Activated CD4-positive, alpha-beta memory T cell treated with anti-CD3 and anti-CD28 coated beads, Interleukin-2, amount 10 ng/mL, durations not matched to agents 7 days and 5 days (primary cell): ENCODE measurements at regions not wholly inside any gene's neighbourhood (a gene's known extent, or its start where the extent isn't known, plus 50 kb on each side); places are given as distances from the start of the nearest gene placed in this dataset.
"Not testable (repeated sequence)": the region's sequence is repeated elsewhere in the genome, so short reads cannot be mapped to it uniquely, and the experiment has no call there.

Source experiments
- CTCF ChIA-PET: fragments of 350-600 bp; sonication (Branson Sonifier 250); formaldehyde crosslinking; loops from one replicate; lab custom pipeline; 2021; ENCODE audit warnings: antibody characterized with exemption, inconsistent platforms; lab: Charles Lee
- POLR2A ChIA-PET: fragments of 350-600 bp; sonication (Branson Sonifier 250); formaldehyde crosslinking; loops from one replicate; lab custom pipeline; 2021; ENCODE audit warnings: antibody characterized with exemption; lab: Charles Lee
- DNase-seq: peaks from one replicate; pipeline ENCODE4 v3.0.0-alpha.2; 2020
- H3K27ac Mint-ChIP-seq: one replicate; pipeline ENCODE4 v1.8.0; 2021; ENCODE audit warnings: mild to moderate bottlenecking, mixed read lengths
- H3K27me3 Mint-ChIP-seq: one replicate; pipeline ENCODE4 v1.8.0; 2021; ENCODE audit warnings: mixed read lengths
- H3K36me3 Mint-ChIP-seq: one replicate; pipeline ENCODE4 v1.8.0; 2021; ENCODE audit warnings: low read depth, mixed read lengths
- H3K4me1 Mint-ChIP-seq: one replicate; pipeline ENCODE4 v1.8.0; 2021; ENCODE audit warnings: mixed read lengths
- H3K4me3 Mint-ChIP-seq: one replicate; pipeline ENCODE4 v1.8.0; 2021; ENCODE audit warnings: mild to moderate bottlenecking, mixed read lengths
- H3K9me3 Mint-ChIP-seq: one replicate; pipeline ENCODE4 v1.8.0; 2021; ENCODE audit warnings: mixed read lengths

DNA sequence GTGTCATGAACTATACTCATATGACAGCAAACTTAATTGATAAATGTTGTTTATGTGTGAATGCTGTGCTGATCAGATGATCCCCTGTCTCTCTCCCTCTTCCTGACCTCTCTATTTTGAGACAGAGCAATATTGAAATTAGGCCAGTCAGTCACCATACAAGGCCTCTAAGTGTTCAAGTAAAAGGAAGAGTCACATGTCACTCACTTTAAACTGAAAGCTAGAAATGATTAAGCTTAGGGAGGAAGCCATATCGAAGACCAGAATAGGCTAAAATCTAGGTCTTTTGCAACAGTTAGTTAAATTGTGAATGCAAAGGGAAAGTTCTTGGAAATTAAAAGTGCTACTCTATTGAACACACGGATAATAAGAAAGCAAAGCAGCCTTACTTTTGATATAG is 498.6 kb downstream of the ZPLD1 start:
- H3K4me3 Mint-ChIP-seq: no peak overlapping the region
- H3K36me3 Mint-ChIP-seq: no peaks in the 10 kb centered on the region
- DNase-seq: no peak
- no peaks in the 10 kb centered on the region for H3K4me1 Mint-ChIP-seq
- ChIA-PET POLR2A (no interaction called here), CTCF (no interaction called here)
- no peak overlapping the region for H3K27ac Mint-ChIP-seq
- no peaks in the 10 kb centered on the region for H3K27me3 Mint-ChIP-seq
- no peaks in the 10 kb centered on the region for H3K9me3 Mint-ChIP-seq

DNA sequence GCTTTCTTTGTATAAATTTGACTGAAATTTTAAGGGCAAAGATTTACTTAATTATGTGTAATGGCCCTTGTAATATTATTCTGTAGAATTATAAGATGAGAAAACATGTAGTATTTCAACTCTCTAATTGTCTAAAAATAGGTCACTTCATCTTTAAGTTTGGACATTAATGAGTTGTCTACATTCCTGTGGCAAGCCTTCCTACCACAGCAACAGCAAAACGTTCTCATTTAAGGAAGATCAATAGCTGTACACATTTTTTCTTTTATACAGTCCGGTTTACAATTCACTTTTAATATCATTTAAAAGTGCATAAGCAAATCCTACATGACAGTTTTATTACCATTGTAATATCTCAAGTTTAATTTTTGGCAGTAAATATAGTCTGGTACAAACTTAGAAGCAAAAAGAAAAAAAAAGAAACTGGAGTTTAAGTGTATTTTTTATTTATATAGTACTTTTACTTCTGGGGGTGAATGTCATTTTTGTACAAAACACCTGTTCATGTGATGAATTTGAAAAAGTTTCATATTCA is 501.8 kb downstream of the ZPLD1 start:
- POLR2A ChIA-PET: no interaction called here
- Mint-ChIP-seq H3K4me3 (no peak overlapping the region), H3K27ac (no peak overlapping the region), H3K27me3 (no peaks in the 10 kb centered on the region), H3K9me3 (no peaks in the 10 kb centered on the region), H3K36me3 (no peaks in the 10 kb centered on the region), H3K4me1 (no peaks in the 10 kb centered on the region)
- DNase-seq: no peak
- CTCF ChIA-PET: no interaction called here

DNA sequence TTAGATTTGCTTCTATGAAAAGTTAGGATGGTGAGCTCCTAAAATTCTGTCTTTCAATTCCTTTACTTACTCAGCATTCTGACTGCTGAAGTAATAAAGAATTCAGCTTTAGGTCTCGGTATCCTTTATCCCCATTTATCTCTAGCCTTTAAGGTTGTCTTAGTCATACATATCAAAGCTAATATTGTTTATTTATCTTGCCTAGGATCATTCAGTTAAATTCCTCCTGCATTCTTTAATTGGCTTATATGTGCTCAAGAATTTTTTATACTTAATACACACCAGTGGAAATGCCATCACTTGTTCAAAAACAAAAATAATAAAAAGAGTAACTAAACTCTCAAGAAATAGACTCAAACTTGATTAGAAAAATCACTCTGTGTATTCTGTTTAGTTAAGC is 507.0 kb downstream of the ZPLD1 start:
- Mint-ChIP-seq H3K4me3 (no peak overlapping the region), H3K27me3 (no peaks in the 10 kb centered on the region), H3K36me3 (no peaks in the 10 kb centered on the region), H3K4me1 (no peaks in the 10 kb centered on the region), H3K9me3 (no peaks in the 10 kb centered on the region), H3K27ac (no peak overlapping the region)
- ChIA-PET CTCF (no interaction called here), POLR2A (no interaction called here)
- DNase-seq: no peak

DNA sequence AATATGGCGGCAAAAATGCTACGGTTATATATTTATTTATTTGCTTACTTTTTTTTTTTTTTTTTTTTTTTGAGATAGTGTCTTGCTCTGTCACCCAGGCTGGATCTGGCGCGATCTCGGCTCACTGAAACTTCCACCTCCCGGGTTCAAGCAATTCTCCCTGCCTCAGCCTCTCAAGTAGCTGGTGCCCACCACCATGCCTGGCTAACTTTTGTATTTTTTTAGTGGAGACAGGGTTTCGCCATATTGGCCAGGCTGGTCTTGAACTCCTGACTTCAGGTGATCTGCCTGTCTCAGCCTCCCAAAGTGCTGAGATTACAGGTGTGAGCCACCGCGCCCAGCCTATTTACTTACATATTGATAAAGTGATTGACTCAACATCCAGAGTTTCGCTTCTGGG is 511.6 kb downstream of the ZPLD1 start:
- POLR2A ChIA-PET, H3K27ac Mint-ChIP-seq: not testable (repeated sequence)

DNA sequence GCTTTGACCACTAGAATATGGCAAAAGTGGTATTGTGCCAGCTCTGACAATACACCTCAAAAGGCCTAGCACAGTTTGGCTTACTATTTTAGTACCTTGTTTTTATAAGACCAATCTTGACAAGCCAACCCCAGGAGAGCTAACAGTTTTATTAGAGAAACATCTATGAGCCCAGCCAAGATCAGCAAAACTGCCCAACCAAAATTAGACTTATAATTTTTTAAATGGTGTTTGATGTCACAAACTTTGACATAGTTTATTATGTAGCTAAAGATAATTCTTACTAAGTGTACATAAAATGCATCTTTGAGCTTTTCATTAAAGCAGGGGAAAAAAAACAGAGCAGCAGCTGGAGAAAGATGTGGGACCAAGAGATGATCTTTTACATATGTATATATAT is 537.5 kb downstream of the ZPLD1 start:
- DNase-seq: no peak
- Mint-ChIP-seq H3K9me3 (no peaks in the 10 kb centered on the region), H3K36me3 (no peaks in the 10 kb centered on the region), H3K27ac (no peak overlapping the region), H3K4me3 (no peak overlapping the region), H3K27me3 (no peaks in the 10 kb centered on the region), H3K4me1 (no peaks in the 10 kb centered on the region)
- POLR2A ChIA-PET: no interaction called here
- CTCF ChIA-PET: no interaction called here

More for the DNA sequence above, 511.6 kb downstream of the ZPLD1 start:
- not testable (repeated sequence) for H3K4me3 Mint-ChIP-seq, H3K36me3 Mint-ChIP-seq, H3K27me3 Mint-ChIP-seq, H3K4me1 Mint-ChIP-seq, H3K9me3 Mint-ChIP-seq, DNase-seq
- CTCF ChIA-PET: interaction anchor here (0.7 kb wide), 1 partner anchor 210 kb away, joined by 4 read pairs; no protein-coding TSS in a partner anchor

DNA sequence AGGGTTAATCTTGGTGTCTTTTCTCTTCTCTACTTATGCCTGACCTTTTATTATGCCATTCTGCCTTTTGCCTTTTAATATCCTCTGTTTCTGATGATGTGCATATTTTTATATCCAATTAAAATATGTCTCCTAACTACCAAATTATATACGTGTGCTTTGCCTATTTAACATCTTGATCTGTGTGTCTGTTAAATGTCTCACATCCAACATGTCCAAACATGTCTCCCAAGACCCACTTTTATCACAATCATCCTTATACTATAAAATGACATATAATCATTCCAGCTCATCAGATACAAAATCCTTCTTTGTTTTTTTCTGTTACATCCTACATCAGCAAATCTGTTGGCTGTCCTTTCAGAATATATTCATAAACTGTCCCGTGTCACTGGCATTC is 539.5 kb downstream of the ZPLD1 start:
- H3K4me1 Mint-ChIP-seq: no peaks in the 10 kb centered on the region
- no peaks in the 10 kb centered on the region for H3K9me3 Mint-ChIP-seq
- POLR2A ChIA-PET: no interaction called here
- H3K27me3 Mint-ChIP-seq: no peaks in the 10 kb centered on the region
- H3K36me3 Mint-ChIP-seq: no peaks in the 10 kb centered on the region
- H3K27ac Mint-ChIP-seq: no peak overlapping the region
- CTCF ChIA-PET: no interaction called here
- H3K4me3 Mint-ChIP-seq: no peak overlapping the region
- no peak for DNase-seq

DNA sequence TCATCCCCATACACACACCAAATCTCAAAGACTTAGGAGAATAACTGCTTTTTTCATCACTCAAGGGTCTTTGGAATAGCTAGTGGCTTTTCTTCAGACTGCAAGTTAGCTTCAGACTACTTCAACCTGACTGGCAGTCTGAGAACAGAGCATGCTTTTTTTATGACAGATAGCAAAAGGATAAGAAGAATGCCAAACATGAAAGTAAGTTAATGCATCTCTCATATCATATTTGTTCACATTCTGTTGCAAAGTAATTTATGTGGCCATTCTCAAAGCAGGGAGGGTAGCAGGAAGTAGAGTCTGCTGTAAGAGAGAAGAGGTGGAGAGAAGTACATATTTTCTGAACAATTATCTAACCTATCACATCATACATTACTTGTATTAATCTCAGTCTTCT is 544.4 kb downstream of the ZPLD1 start:
- ChIA-PET POLR2A (no interaction called here), CTCF (no interaction called here)
- Mint-ChIP-seq H3K4me3 (no peak overlapping the region), H3K9me3 (no peaks in the 10 kb centered on the region), H3K36me3 (no peaks in the 10 kb centered on the region), H3K4me1 (no peaks in the 10 kb centered on the region), H3K27ac (no peak overlapping the region), H3K27me3 (no peaks in the 10 kb centered on the region)
- DNase-seq: no peak

DNA sequence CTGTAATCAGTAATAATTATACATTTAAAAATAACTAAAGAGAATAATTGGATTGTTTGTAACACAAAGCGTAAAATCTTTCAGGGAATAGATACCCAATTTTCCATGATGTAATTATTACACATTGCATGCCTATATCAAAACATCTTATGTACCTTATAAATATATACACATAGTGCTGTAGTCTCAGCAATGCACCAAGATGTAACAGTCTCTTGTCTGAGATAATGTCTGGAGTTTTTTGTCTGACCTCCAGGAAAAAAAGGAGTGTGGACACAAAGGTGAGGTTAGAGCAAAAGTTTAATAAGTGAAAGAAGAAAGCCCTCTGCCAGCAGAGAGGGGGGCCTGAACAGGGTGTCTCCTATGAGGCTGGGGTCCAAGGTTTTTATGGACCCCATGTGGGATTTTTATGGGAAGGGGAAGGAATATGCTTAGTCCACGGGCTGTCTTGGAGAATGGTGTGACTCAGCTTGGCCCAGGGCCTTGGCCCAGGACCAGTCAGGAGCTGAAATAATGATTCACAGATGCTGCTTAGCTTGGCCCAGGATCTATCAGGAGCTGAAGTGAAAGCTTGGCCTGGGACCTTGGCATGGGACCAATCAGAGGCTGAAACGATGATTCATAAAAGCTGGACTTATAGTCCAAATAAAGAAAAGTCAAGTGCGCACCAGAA is 545.0 kb downstream of the ZPLD1 start:
- H3K27me3 Mint-ChIP-seq: no peaks in the 10 kb centered on the region
- POLR2A ChIA-PET: no interaction called here
- H3K36me3 Mint-ChIP-seq: no peaks in the 10 kb centered on the region
- H3K9me3 Mint-ChIP-seq: no peaks in the 10 kb centered on the region
- H3K27ac Mint-ChIP-seq: no peak overlapping the region
- DNase-seq: no peak
- H3K4me1 Mint-ChIP-seq: no peaks in the 10 kb centered on the region
- CTCF ChIA-PET: no interaction called here
- H3K4me3 Mint-ChIP-seq: no peak overlapping the region

DNA sequence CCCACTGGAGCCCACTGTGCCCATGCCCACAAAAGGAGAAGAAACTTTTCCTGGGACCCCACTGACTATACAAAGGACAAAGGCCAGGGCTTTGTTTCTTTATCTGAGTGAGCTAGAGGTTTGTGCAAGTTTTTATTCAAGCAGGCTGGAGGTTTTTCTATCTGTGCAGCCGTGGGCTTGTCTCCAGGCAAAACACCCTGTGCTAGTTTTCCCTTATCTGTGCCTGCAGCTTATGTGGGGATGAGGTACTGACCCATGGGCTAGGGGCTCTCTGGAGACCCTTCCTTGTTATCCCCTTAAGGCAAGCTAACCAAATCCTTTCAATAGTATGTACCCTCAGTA is 545.5 kb downstream of the ZPLD1 start:
- no peak overlapping the region for H3K4me3 Mint-ChIP-seq
- CTCF ChIA-PET: no interaction called here

DNA sequence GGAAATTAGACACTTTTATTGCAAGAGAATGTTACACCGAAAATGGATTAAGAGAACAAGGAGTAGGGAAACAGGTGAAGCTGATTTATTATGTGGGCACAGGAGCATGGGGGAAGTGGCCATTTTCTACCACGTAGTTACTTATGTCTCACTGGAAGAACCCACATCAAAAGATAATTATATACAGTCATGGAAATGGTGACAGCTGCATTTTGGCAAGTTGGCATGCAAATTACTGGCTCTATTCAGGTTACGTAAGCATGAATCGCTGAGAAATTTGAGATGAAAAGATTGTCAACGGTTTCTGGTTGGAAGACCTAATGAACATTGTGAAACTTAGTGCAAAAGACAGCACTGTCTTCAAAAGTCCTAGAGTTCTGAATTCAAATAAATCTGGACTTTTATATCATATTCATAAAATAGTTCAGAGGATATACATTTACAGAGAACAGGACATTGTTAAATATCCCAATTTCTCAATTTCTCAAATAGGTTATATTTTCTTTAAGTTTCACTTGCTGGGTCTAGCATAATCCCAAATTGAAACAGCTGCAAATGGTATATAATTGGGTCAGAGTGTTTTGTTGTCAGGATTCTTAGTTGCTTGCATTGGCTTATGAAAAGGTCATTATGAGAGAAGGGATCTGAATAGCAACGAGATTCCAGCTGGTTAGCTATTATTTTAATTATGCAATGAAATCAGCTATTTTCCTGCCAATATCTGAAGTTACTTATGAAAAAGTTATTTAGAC is 567.8 kb downstream of the ZPLD1 start:
- Mint-ChIP-seq H3K4me1 (no peaks in the 10 kb centered on the region), H3K9me3 (no peaks in the 10 kb centered on the region), H3K36me3 (no peaks in the 10 kb centered on the region), H3K27ac (no peak overlapping the region), H3K27me3 (no peaks in the 10 kb centered on the region), H3K4me3 (no peak overlapping the region)
- CTCF ChIA-PET: no interaction called here
- no peak for DNase-seq
- POLR2A ChIA-PET: no interaction called here

More for the DNA sequence above, 545.5 kb downstream of the ZPLD1 start:
- POLR2A ChIA-PET: no interaction called here
- H3K27me3 Mint-ChIP-seq: no peaks in the 10 kb centered on the region
- no peak overlapping the region for H3K27ac Mint-ChIP-seq
- no peak for DNase-seq
- H3K9me3 Mint-ChIP-seq: no peaks in the 10 kb centered on the region
- H3K36me3 Mint-ChIP-seq: no peaks in the 10 kb centered on the region
- no peaks in the 10 kb centered on the region for H3K4me1 Mint-ChIP-seq

DNA sequence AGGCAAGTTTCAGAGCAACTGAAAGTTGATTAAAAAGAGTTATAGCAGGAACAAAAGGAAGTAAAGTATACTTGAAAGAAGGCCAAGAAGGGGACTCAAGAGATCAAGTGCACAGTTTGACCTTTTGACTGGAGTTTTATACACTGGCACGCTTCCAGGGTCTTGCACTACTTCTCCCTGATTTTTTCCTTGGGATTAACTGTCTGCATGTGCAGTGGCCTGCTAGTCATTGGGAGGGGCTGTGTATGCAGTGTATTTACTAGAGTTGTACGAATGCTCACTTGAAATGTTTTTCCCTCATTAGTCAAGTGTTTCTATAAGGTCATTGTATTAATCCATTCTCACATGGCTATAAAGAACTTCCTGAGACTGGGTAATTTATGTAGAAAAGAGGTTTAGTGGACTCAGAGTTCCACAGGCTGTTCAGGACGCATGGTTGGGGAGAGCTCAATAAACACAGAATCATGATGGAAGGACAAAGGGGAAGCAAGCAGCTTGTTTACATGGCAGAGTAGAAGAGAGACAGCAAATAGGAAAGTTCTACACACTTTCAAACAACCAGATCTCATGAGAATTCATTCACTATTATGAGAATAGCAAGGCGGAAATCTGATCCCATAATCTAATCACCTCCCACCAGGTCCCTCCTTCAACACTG is 571.8 kb downstream of the ZPLD1 start:
- H3K27ac Mint-ChIP-seq: no peak overlapping the region
- ChIA-PET CTCF (no interaction called here), POLR2A (no interaction called here)
- H3K4me3 Mint-ChIP-seq: no peak overlapping the region
- H3K4me1 Mint-ChIP-seq: no peaks in the 10 kb centered on the region
- DNase-seq: no peak
- H3K27me3 Mint-ChIP-seq: no peaks in the 10 kb centered on the region
- no peaks in the 10 kb centered on the region for H3K9me3 Mint-ChIP-seq
- H3K36me3 Mint-ChIP-seq: no peaks in the 10 kb centered on the region

DNA sequence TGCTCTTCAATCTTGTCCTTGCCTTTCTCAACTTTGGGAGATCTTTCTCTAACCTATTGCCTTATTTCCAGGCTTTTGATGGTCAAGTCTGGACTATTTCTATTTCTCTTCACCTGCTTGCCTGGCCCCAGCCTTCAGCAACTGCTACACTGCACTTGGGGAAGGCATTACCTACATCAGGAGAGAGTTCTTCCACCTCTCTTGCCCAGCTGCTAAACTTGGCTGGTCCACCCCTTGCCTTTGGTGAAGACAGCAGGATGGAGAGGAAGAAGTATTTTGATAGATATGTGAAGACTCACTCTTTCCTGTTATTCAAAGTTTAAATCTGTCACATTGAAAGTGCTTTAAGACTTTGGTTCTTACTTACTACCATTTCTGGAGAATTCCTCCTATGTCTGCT is 574.8 kb downstream of the ZPLD1 start:
- H3K36me3 Mint-ChIP-seq: no peaks in the 10 kb centered on the region
- H3K4me3 Mint-ChIP-seq: no peak overlapping the region
- H3K4me1 Mint-ChIP-seq: no peaks in the 10 kb centered on the region
- H3K27ac Mint-ChIP-seq: no peak overlapping the region
- ChIA-PET CTCF (no interaction called here), POLR2A (no interaction called here)
- DNase-seq: no peak
- H3K9me3 Mint-ChIP-seq: peaks cover 3% of the 10 kb centered on the region
- H3K27me3 Mint-ChIP-seq: no peaks in the 10 kb centered on the region

DNA sequence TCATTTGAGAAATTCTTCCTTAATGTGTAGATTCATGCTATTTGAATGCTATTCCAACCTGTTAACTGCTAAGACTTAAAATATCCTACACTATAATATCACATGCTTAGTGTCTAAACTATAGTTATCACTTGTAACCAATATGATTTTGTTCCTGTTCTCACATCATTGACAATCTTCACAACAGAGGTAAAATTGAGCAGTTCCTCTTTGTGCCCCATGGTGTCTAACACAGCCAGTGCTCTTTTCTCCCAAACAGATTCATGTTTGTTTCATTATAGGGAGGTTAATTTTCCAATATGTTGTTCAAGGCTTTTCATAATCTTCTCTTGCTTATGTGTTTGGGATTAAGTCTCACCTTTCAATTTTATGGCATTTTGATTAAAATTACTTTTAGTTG is 591.1 kb downstream of the ZPLD1 start:
- ChIA-PET POLR2A (no interaction called here), CTCF (no interaction called here)
- Mint-ChIP-seq H3K36me3 (no peaks in the 10 kb centered on the region), H3K27ac (no peak overlapping the region), H3K9me3 (no peaks in the 10 kb centered on the region), H3K4me1 (no peaks in the 10 kb centered on the region), H3K4me3 (no peak overlapping the region), H3K27me3 (no peaks in the 10 kb centered on the region)
- no peak for DNase-seq
